Effector memory CD8-positive, alpha-beta T cell (primary cell): ENCODE measurements at regions not wholly inside any gene's neighbourhood (a gene's known extent, or its start where the extent isn't known, plus 50 kb on each side); places are given as distances from the start of the nearest gene placed in this dataset.
"Not testable (repeated sequence)": the region's sequence is repeated elsewhere in the genome, so short reads cannot be mapped to it uniquely, and the experiment has no call there.

Experiments used
- ATAC-seq: fragments of 150-1000 bp; cut with Tn5 transposase; replicated peaks from 2 replicates; pipeline ENCODE4 v1.10.0; 2021; ENCODE audit warnings: mild to moderate bottlenecking, moderate library complexity
- DNase-seq, 3 experiments: peaks; one replicate each; pipeline ENCODE4 v3.0.0; 2021
- H3K27ac Mint-ChIP-seq, 2 donors: one replicate each; pipeline ENCODE4 v1.8.0; 2022; ENCODE audit warnings: mild to moderate bottlenecking in 2 of 2, mixed read lengths in 2 of 2, moderate library complexity in 2 of 2
- H3K27me3 Mint-ChIP-seq, 2 donors: one replicate each; pipeline ENCODE4 v1.8.0; 2022; ENCODE audit warnings: mixed read lengths in 2 of 2
- H3K36me3 Mint-ChIP-seq: one replicate; pipeline ENCODE4 v1.8.0; 2022; ENCODE audit warnings: mild to moderate bottlenecking, moderate library complexity, mixed read lengths; ENCODE audit not compliant: insufficient read depth
- H3K4me1 Mint-ChIP-seq, 2 donors: one replicate each; pipeline ENCODE4 v1.8.0; 2022; ENCODE audit warnings: low read depth in 2 of 2, mixed read lengths in 2 of 2
- H3K4me3 Mint-ChIP-seq, 2 donors: one replicate each; pipeline ENCODE4 v1.8.0; 2022; ENCODE audit warnings: mild to moderate bottlenecking in 2 of 2, mixed read lengths in 2 of 2, moderate library complexity in 2 of 2
- H3K9me3 Mint-ChIP-seq, 2 donors: one replicate each; pipeline ENCODE4 v1.8.0; 2022; ENCODE audit warnings: mixed read lengths in 2 of 2

DNA sequence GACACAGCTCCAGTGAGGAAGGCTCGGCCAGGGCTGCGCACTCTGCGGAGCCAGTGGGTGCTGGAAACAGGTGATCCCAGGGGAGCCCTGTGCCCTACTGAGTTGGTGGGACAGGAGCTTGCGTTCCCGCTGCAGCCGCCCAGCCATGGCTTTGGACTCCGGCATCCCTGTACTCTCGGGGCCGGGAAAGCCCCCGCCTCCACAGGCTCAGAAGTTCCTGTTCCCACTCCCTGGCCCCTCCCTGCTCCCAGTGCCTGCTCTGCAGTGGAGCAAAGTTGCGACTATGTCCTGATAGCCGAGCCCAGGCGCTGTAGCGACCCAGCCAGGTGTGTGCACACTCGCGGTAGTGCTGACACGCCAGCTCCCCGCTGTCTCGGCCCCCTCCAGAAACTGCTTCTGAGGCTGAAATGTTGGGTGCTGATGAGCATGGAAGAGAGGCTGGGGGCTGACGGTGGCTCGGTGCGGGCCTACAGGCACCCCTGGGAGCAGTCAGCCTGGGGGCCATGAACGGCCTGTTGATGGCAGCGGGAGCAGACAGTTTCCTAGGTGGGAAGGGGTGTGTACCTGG lies 344.6 kb upstream of the MGAT4C start:
- Mint-ChIP-seq H3K27ac (no peak overlapping the region), H3K36me3 (no peaks in the 10 kb centered on the region), H3K9me3 (peaks cover 0 to 4% of the 10 kb centered on the region in 2 donors), H3K4me1 (no peaks in the 10 kb centered on the region), H3K4me3 (no peak overlapping the region), H3K27me3 (no peaks in the 10 kb centered on the region)
- no peak for ATAC-seq
- DNase-seq = no peak

DNA sequence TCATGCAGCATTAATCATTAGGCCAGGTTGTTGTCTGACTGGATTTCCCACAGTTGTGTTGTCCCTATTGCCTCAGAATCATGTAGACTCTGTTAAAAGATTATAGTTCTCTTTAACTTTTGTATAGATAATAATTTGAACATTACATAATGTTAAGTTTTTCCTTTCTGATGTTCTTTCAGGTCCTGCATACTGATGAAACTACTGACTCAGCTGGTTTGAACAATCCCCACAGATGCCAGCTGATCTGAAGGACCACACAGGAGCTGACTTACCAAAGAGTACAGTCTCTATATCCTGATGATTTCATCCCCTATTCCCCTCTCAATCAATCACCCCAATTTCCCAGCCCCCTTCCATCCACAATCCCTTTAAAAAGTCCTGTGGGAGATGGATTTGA lies 341.2 kb upstream of the MGAT4C start:
- Mint-ChIP-seq H3K36me3 (no peaks in the 10 kb centered on the region), H3K9me3 (peaks cover 0 to 4% of the 10 kb centered on the region in 2 donors), H3K27ac (no peak overlapping the region), H3K27me3 (no peaks in the 10 kb centered on the region), H3K4me3 (no peak overlapping the region), H3K4me1 (no peaks in the 10 kb centered on the region)
- DNase-seq (no peak), ATAC-seq (no peak)

DNA sequence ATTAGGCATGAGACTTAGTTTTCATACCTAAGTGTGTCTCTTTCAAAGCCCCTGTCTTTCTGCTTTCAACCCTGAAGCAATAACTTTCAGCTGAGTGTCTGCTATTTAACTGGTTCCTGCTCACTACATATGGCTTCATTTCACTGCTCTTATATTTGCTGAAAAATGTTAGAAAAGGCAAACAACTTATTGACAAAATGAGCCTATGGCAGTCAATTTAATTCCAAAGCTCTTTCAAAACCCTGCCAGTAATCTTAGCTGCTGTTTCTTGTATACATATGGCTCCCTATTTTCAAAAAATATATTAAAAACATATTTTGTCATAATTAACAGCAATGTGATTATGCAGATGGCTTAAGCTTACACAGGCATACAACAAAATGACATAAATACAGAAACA lies 334.1 kb upstream of the MGAT4C start:
- no peak for DNase-seq
- H3K4me3 Mint-ChIP-seq = no peak overlapping the region
- no peaks in the 10 kb centered on the region for H3K36me3 Mint-ChIP-seq
- no peaks in the 10 kb centered on the region for H3K4me1 Mint-ChIP-seq
- no peaks in the 10 kb centered on the region for H3K9me3 Mint-ChIP-seq
- no peaks in the 10 kb centered on the region for H3K27me3 Mint-ChIP-seq
- H3K27ac Mint-ChIP-seq = no peak overlapping the region
- ATAC-seq = no peak

DNA sequence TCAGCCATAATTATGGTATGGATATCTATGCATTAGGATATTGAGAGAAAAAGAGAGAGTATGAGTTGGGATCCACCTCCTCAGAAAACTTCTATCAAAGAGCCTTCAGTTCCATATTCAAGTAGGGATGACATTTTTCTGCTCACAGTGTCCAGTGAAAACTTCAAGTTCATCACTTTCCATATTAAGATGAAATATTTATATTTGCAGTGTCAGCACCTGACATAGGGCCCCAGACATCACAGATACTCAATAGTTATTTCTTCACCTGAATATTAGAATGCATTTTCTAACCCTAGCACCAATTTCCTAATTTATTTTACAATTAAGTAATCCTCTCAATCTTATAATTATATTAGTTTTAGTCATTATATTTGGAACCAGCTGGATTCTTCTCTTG lies 318.0 kb upstream of the MGAT4C start:
- no peak overlapping the region for H3K4me3 Mint-ChIP-seq
- H3K36me3 Mint-ChIP-seq = no peaks in the 10 kb centered on the region
- no peak for ATAC-seq
- no peaks in the 10 kb centered on the region for H3K27me3 Mint-ChIP-seq
- H3K9me3 Mint-ChIP-seq = peaks cover 14 to 15% of the 10 kb centered on the region in 2 donors
- H3K4me1 Mint-ChIP-seq = no peaks in the 10 kb centered on the region
- H3K27ac Mint-ChIP-seq = no peak overlapping the region
- no peak for DNase-seq

DNA sequence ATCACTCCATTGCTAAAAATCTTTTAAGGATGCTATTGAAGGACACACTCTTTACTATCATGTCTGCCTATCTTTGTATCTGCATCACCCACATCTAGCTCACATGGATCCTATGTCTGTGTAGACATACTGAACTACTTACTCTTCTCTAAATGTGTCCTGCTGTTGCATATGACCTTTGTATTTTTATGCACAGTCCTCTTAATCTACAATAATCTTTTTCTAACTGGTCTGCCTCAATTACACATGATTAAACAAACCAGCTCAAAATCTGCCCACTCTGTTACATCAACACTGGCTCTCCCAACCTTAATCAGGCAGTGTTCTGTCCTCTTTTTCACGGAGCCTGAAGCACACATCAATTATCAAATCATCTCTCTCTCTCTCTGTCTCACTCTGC lies 316.3 kb upstream of the MGAT4C start:
- H3K4me1 Mint-ChIP-seq = no peaks in the 10 kb centered on the region
- H3K9me3 Mint-ChIP-seq = peaks cover 8 to 15% of the 10 kb centered on the region in 2 donors
- DNase-seq (no peak), ATAC-seq (no peak)
- H3K4me3 Mint-ChIP-seq = no peak overlapping the region
- H3K36me3 Mint-ChIP-seq = no peaks in the 10 kb centered on the region
- H3K27ac Mint-ChIP-seq = no peak overlapping the region
- no peaks in the 10 kb centered on the region for H3K27me3 Mint-ChIP-seq

DNA sequence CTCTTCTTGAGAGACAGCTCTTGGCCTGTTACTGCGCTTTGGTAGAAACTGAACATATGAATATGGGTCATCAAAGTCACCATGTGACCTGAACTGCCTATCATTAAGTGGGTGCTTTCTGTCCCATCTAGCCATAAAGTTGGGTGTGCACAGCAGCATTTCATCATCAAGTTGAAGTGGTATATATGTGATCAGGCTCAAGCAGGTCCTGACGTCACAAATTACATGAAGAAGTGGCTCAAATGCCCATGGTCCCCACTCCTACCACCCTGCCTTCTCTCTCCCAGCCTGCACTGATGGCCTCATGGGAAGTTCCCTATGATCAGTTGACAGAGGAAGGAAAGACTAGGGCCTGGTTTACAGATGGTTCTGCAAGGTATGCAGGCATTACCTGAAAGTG lies 308.8 kb upstream of the MGAT4C start:
- no peak overlapping the region for H3K4me3 Mint-ChIP-seq
- H3K4me1 Mint-ChIP-seq = no peaks in the 10 kb centered on the region
- H3K9me3 Mint-ChIP-seq = peaks cover 8% of the 10 kb centered on the region in 2 donors
- no peak overlapping the region for H3K27ac Mint-ChIP-seq
- DNase-seq (no peak), ATAC-seq (no peak)
- H3K27me3 Mint-ChIP-seq = no peaks in the 10 kb centered on the region
- no peaks in the 10 kb centered on the region for H3K36me3 Mint-ChIP-seq

DNA sequence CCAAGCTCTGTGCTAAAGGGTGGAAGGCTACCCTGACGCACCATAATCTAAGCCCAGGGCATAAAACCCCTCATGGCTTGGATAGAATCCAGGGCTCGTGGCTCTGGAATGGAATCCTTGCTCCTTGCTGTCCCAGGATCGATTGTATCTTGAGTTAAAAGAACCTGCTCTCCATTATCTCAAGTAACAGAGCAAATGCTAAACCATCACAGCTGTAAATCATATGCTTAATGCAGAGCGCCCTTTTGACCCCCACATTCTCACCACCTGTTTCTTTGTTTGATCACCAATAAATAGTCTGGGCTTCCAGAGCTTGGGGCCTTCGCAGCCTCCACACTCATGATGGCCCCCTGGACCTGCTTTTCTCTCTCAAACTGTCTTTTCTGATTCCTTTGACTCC lies 299.3 kb upstream of the MGAT4C start:
- not testable (repeated sequence) for H3K27ac Mint-ChIP-seq, ATAC-seq, DNase-seq, H3K36me3 Mint-ChIP-seq, H3K27me3 Mint-ChIP-seq, H3K4me3 Mint-ChIP-seq, H3K4me1 Mint-ChIP-seq
- H3K9me3 Mint-ChIP-seq = peaks cover 10 to 15% of the 10 kb centered on the region in 2 donors

DNA sequence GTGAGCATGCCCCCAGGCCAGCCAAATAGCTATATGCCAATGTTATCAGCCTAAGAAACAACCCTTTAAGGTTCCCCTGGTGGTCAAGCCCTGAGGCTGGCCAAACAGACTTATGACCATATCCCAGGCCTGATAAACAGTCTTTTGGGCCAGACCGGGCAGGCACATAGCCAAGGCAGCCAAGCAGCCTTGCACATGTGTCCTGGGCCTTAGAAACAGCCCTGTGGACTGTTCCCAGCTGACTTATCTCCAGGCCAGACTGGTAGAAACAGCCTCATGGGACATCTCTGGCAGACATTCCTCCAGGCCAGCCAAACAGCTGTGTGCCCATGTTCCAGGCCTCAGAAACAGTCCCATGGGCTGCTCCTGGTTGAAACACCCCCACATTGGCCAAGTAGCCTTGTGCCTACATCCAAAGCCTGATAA lies 295.0 kb upstream of the MGAT4C start:
- ATAC-seq = no peak
- H3K4me3 Mint-ChIP-seq = no peak overlapping the region
- no peaks in the 10 kb centered on the region for H3K27me3 Mint-ChIP-seq
- no peak for DNase-seq
- H3K36me3 Mint-ChIP-seq = no peaks in the 10 kb centered on the region
- H3K4me1 Mint-ChIP-seq = no peaks in the 10 kb centered on the region
- no peak overlapping the region for H3K27ac Mint-ChIP-seq
- H3K9me3 Mint-ChIP-seq = peaks cover 7 to 9% of the 10 kb centered on the region in 2 donors

DNA sequence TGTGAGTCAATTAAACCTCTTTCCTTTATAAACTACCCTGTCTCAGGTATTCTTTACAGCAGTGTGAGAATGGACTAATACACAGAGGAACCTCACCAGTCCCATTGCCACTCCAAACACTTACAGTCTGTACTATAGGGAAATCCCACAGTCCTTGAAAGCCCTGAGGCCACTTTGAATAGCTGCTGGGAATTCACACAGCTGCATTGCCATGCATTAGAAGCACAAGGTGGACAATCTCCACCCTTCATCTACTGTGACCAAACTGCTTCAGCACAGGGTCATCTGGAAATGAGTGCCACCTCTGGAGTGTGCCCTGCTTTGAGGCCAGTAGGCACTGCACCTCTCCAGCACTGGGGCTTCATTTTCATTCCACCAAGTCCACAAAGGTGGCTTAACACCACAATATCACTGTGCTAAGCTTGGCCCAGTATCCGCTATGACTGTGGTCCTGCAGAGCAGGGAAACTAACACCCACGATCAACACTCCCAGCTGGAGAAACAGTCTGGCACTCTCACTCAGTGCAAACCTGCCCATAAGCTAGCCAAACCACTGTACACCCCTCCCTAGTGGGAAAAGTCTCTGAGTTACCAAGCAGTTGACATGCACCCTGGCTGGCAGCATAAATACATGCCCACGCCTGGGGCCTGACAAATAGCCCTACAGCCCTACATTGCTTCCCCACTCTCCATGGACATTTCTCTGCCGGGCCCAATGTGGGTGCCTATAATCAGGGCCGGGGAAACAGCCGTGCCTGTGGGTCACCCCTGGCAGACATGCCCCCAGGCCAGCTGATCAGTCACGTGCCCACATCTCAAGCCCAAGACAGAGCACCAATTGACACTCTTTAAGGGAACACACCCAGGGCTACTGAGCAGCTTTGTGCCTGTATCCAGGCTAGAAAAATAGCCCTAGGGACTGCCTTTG lies 294.3 kb upstream of the MGAT4C start:
- H3K9me3 Mint-ChIP-seq = peaks cover 7% of the 10 kb centered on the region in 2 donors
- no peaks in the 10 kb centered on the region for H3K4me1 Mint-ChIP-seq
- no peak overlapping the region for H3K4me3 Mint-ChIP-seq
- H3K27ac Mint-ChIP-seq = no peak overlapping the region
- DNase-seq (no peak), ATAC-seq (no peak)
- no peaks in the 10 kb centered on the region for H3K27me3 Mint-ChIP-seq
- H3K36me3 Mint-ChIP-seq = no peaks in the 10 kb centered on the region

DNA sequence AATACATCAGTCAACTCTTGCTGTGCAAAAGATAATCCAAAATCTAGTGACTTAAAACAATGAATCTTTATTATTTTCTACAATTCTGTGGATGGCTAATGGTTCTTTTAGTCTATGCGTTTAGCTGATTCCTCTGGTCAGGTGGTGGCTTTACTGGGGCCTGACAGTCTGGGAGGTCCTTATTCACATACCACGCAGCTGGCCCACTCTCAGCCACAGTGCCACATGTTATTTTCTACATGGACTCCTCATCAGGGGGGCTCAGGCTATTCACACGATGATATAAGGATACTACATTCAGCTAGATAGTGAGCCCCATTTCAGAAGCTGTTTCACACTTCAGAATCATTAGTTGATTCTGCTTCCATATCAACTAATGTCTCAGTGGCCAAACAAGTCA lies 287.5 kb upstream of the MGAT4C start:
- H3K4me1 Mint-ChIP-seq = no peaks in the 10 kb centered on the region
- H3K27ac Mint-ChIP-seq = no peak overlapping the region
- DNase-seq = no peak
- no peaks in the 10 kb centered on the region for H3K36me3 Mint-ChIP-seq
- H3K9me3 Mint-ChIP-seq = peaks cover 3 to 7% of the 10 kb centered on the region in 2 donors
- H3K27me3 Mint-ChIP-seq = no peaks in the 10 kb centered on the region
- no peak for ATAC-seq
- H3K4me3 Mint-ChIP-seq = no peak overlapping the region

DNA sequence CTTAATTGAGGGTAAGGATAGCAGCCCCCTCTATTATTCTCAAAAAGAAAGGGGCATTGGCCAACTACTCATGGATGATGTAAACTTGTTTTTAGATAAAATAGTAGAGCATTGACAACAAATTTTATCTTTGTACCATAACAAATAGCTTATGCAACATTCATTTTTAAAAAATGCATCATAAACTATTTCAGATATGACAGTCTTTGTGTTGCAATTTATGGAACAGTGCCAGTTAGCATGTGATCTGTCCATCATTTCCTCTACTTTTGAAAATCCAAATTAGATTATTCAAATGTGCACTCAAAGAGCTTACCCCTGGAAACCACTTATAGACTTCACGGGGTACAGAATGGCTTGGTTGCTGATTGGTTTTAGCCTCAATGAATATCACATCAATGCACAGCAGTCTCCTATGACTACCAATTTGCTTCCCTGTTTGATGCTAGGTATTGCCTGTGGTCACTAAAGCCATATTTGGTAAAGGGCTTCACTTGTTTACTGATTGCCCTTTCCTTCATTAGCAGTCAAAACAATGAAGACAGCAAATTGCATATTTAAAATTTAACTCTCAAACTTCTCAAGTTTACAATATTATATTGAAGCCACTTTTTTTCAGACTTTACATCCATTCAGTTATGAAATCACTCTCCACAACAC lies 274.9 kb upstream of the MGAT4C start:
- no peak for ATAC-seq
- Mint-ChIP-seq H3K27ac (no peak overlapping the region), H3K4me3 (no peak overlapping the region)

DNA sequence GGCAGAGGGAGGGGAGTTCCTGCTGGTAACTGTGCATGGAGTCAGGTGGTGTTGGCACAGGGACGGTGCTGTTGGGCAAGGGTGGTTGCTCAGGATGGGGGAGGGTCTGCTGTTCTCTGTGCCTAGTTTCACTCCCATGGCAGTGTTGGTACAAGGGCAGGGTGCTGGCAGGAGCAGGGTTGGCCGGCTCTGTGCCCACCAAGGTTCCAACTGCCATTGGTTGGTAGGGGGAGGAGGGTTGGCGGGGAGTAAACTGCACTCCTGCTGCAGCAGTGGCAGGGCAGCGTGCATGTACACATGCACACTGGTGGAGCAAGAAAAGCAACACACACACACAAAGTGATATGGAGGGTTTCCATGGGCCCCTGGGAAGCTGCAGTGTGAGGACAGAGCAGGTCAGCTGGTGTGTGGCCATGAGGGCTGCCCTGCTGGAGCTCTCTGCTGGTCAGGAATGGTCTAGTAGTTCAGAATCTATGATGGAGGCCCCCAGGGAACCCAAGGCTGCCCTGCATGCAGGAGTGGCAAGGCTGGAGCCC lies 269.9 kb upstream of the MGAT4C start:
- H3K36me3 Mint-ChIP-seq = no peaks in the 10 kb centered on the region
- no peak overlapping the region for H3K27ac Mint-ChIP-seq
- no peaks in the 10 kb centered on the region for H3K4me1 Mint-ChIP-seq
- no peak overlapping the region for H3K4me3 Mint-ChIP-seq
- H3K27me3 Mint-ChIP-seq = no peaks in the 10 kb centered on the region
- peaks cover 17 to 49% of the 10 kb centered on the region in 2 donors for H3K9me3 Mint-ChIP-seq
- no peak for DNase-seq
- ATAC-seq = no peak

More for the DNA sequence above, 274.9 kb upstream of the MGAT4C start:
- Mint-ChIP-seq H3K4me1 (no peaks in the 10 kb centered on the region), H3K27me3 (no peaks in the 10 kb centered on the region), H3K9me3 (peaks cover 0 to 18% of the 10 kb centered on the region in 2 donors), H3K36me3 (no peaks in the 10 kb centered on the region)
- no peak for DNase-seq

DNA sequence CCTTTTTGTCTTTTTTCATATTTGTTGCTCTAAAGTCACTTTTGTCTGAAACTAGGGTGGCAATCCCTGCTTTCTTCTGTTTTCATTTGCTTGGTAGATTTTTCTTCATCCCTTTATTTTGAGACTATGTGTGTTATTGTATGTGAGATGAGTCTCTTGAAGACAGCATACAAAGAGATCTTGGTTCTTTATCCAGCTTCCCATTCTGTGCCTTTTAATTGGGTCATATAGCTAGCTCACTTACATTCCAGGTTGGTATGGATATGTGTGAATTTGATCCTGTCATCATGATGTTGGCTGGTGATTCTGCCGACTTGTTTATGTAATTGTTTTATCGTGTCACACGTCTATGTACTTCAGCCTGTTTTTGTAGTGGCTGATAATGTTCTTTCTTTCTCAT lies 267.7 kb upstream of the MGAT4C start:
- no peak overlapping the region for H3K4me3 Mint-ChIP-seq
- no peaks in the 10 kb centered on the region for H3K36me3 Mint-ChIP-seq
- no peak overlapping the region for H3K27ac Mint-ChIP-seq
- peaks cover 20 to 52% of the 10 kb centered on the region in 2 donors for H3K9me3 Mint-ChIP-seq
- DNase-seq (no peak), ATAC-seq (no peak)
- H3K27me3 Mint-ChIP-seq = no peaks in the 10 kb centered on the region
- H3K4me1 Mint-ChIP-seq = no peaks in the 10 kb centered on the region
